ENCODE measurements at regions not wholly inside any gene's neighbourhood (a gene's known extent, or its start where the extent isn't known, plus 50 kb on each side); places are given as distances from the start of the nearest gene placed in this dataset.

- Histone ChIP-seq H3K27ac (no peak overlapping the region), H3K27me3 (no peaks in the 10 kb centered on the region), H3K4me3 (no peak overlapping the region), H3K9me3 (no peaks in the 10 kb centered on the region), H3K36me3 (no peaks in the 10 kb centered on the region), H3K4me1 (no peaks in the 10 kb centered on the region)
- TF ChIP-seq POLR2A (IDR thresholded peaks at IDR 0.05) (no peak), EP300 (IDR thresholded peaks at IDR 0.05) (no peak), POLR2AphosphoS5 (IDR thresholded peaks at IDR 0.05) (no peak)
- TF ChIP-seq, protein P1, sequence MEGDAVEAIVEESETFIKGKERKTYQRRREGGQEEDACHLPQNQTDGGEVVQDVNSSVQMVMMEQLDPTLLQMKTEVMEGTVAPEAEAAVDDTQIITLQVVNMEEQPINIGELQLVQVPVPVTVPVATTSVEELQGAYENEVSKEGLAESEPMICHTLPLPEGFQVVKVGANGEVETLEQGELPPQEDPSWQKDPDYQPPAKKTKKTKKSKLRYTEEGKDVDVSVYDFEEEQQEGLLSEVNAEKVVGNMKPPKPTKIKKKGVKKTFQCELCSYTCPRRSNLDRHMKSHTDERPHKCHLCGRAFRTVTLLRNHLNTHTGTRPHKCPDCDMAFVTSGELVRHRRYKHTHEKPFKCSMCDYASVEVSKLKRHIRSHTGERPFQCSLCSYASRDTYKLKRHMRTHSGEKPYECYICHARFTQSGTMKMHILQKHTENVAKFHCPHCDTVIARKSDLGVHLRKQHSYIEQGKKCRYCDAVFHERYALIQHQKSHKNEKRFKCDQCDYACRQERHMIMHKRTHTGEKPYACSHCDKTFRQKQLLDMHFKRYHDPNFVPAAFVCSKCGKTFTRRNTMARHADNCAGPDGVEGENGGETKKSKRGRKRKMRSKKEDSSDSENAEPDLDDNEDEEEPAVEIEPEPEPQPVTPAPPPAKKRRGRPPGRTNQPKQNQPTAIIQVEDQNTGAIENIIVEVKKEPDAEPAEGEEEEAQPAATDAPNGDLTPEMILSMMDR (IDR thresholded peaks at IDR 0.05): no peak
- DNase-seq: no peak
- 80 to 83% methylated on average over 4 of the region's 4 CpGs for WGBS, 2 donors
- intact Hi-C loops (cut with DNase I): no loop called here
Observed at GRCh38 chr21:23374155-23374554, 2233.1 kb downstream of the MRPL39 start.

GRCh38 chr21:23356905-23357304, 2250.4 kb downstream of the MRPL39 start:
- 43 to 68% methylated on average over 1 of the region's 1 CpG for WGBS, 2 donors
- no peak overlapping the region for H3K27ac ChIP-seq
- no peak overlapping the region for H3K4me3 ChIP-seq
- intact Hi-C loops (cut with DNase I): no loop called here
- no peak for DNase-seq
- H3K27me3 ChIP-seq: no peaks in the 10 kb centered on the region
- no peaks in the 10 kb centered on the region for H3K4me1 ChIP-seq
- no peaks in the 10 kb centered on the region for H3K9me3 ChIP-seq
- no peaks in the 10 kb centered on the region for H3K36me3 ChIP-seq
- no peak for TF ChIP-seq POLR2A (IDR thresholded peaks at IDR 0.05)
- no peak for TF ChIP-seq POLR2AphosphoS5 (IDR thresholded peaks at IDR 0.05)
- TF ChIP-seq, protein P1 (IDR thresholded peaks at IDR 0.05): no peak
- no peak for TF ChIP-seq EP300 (IDR thresholded peaks at IDR 0.05)

DNA sequence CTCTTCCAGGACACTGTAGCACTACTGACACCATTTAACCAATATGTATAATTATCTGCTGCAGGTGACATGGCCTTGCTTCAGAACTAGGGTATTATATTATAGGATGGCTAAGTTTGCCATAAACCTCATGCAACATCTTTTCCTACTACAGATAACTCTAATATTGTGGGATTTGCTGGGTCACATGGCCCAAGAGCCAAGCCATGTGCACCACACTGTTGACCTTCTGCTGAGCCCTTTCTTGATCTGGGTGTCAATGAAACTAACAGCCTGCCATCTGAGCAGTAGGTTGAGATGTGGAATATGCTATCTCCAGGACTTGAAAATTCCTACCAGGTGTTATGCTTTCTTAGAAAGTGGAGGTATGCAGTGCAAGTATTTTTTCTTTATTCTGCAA, 2291.1 kb downstream of the MRPL39 start:
- Histone ChIP-seq H3K9me3 (no peaks in the 10 kb centered on the region), H3K4me3 (no peak overlapping the region), H3K27me3 (no peaks in the 10 kb centered on the region), H3K27ac (no peak overlapping the region), H3K36me3 (no peaks in the 10 kb centered on the region), H3K4me1 (no peaks in the 10 kb centered on the region)
- intact Hi-C loops (cut with DNase I): no loop called here
- TF ChIP-seq EP300 (IDR thresholded peaks at IDR 0.05) (no peak), POLR2AphosphoS5 (IDR thresholded peaks at IDR 0.05) (no peak), POLR2A (IDR thresholded peaks at IDR 0.05) (no peak)
- TF ChIP-seq, protein P1 (IDR thresholded peaks at IDR 0.05): no peak
- DNase-seq: no peak

DNA sequence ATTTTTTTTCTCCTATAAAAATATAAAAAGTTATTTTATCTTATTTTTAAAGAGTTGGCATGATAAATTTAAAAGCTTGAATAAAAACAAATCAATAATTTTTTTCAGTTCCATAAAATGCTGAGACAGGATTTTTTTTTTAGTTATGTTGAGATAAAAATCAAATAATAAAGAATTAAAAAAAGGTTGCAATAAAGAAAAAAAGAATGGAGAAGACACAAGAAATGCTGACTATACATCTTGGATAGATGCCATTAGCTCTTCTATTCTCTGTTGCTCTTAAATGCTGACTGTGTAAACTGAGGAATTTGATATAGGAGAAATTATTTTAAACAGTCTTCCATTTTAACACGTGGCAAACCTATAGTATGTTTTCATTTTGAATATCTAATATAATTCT, 2298.5 kb downstream of the MRPL39 start:
- DNase-seq: no peak
- 34 to 40% methylated on average over 1 of the region's 1 CpG for WGBS, 2 donors

GRCh38 chr21:23307065-23307464, 2300.2 kb downstream of the MRPL39 start:
- no peak for TF ChIP-seq EP300 (IDR thresholded peaks at IDR 0.05)
- TF ChIP-seq POLR2AphosphoS5 (IDR thresholded peaks at IDR 0.05): no peak
- TF ChIP-seq, protein P1 (IDR thresholded peaks at IDR 0.05): no peak
- no peak for TF ChIP-seq POLR2A (IDR thresholded peaks at IDR 0.05)
- intact Hi-C loops (cut with DNase I): no loop called here
- Histone ChIP-seq H3K27me3 (no peaks in the 10 kb centered on the region), H3K4me1 (no peaks in the 10 kb centered on the region), H3K4me3 (no peak overlapping the region), H3K9me3 (peaks cover 0 to 3% (median 0%) of the 10 kb centered on the region in 4 donors), H3K27ac (no peak overlapping the region), H3K36me3 (no peaks in the 10 kb centered on the region)
- WGBS, 2 donors: 58 to 60% methylated on average over 1 of the region's 1 CpG
- DNase-seq: no peak

More for the DNA sequence above, 2298.5 kb downstream of the MRPL39 start:
- Histone ChIP-seq H3K36me3 (no peaks in the 10 kb centered on the region), H3K27me3 (no peaks in the 10 kb centered on the region), H3K27ac (no peak overlapping the region), H3K9me3 (peaks cover 0 to 2% (median 0%) of the 10 kb centered on the region in 4 donors), H3K4me3 (no peak overlapping the region), H3K4me1 (no peaks in the 10 kb centered on the region)
- TF ChIP-seq POLR2A (IDR thresholded peaks at IDR 0.05) (no peak), EP300 (IDR thresholded peaks at IDR 0.05) (no peak), POLR2AphosphoS5 (IDR thresholded peaks at IDR 0.05) (no peak)
- TF ChIP-seq, protein P1 (IDR thresholded peaks at IDR 0.05): no peak
- intact Hi-C loops (cut with DNase I): no loop called here
